ENCODE measurements at regions not wholly inside any gene's neighbourhood (a gene's known extent, or its start where the extent isn't known, plus 50 kb on each side); places are given as distances from the start of the nearest gene placed in this dataset.
A peak's percentile ranks its signal among the peaks of the same experiment; 100 is the strongest.

GRCh38 chrX:68937581-68937980 lies 108.8 kb downstream of the EFNB1 start:
- no peak overlapping the region for H2AFZ ChIP-seq (replicated peaks; ENCODE audit: low read length, poor library complexity)
- intact Hi-C loops (cut with micrococcal nuclease), result loop anchor here (10.0 kb wide), 1 partner anchor 103 kb away; no protein-coding TSS in a partner anchor
- no peak overlapping the region for H3K56ac ChIP-seq (ENCODE audit: extremely low read depth, insufficient read depth, low read length)
- 0 out of 2 replicates have a peak, but pooled peaks cover 3% of the 10 kb centered on the region for H3K4me1 ChIP-seq (ENCODE audit: control insufficient read depth, insufficient read depth, low read length)
- H2AK5ac ChIP-seq (ENCODE audit: low read depth, low read length), result no peak overlapping the region
- BruUV-seq (replicated peaks), result no TSS peak
- no peak overlapping the region for H3K9ac ChIP-seq (ENCODE audit: low read depth, low read length)
- H3K79me1 ChIP-seq (ENCODE audit: low read depth in 1 of 2, low read length in 2 of 2), result no peaks in the 10 kb centered on the region
- H2BK5ac ChIP-seq (ENCODE audit: low read depth, low read length, poor library complexity, severe bottlenecking), result peak overlapping the region; percentile 10
- H2BK15ac ChIP-seq (ENCODE audit: low read depth, low read length), result no peak overlapping the region
- ATAC-seq (ENCODE audit: low read depth) (no peak), DNase-seq (no peak)
- H4K5ac ChIP-seq (ENCODE audit: low read depth, low read length), result no peak overlapping the region
- H3K14ac ChIP-seq (replicated peaks; ENCODE audit: low read depth, low read length), result no peak overlapping the region
- H3K23ac ChIP-seq (ENCODE audit: low read depth, low read length), result no peak overlapping the region
- WGBS, 2 experiments (ENCODE audit: extremely low coverage in 2 of 2, insufficient read length in 1 of 2), result 90 to 100% methylated on average over 1 to 2 of the region's 2 CpGs
- ChIA-PET CTCF (interaction anchor here (1.0 kb wide), 1 partner anchor 9 kb away, joined by 4 read pairs; no protein-coding TSS in a partner anchor), POLR2A (ENCODE audit: unreplicated experiment) (no interaction called here)
- H3K9me3 ChIP-seq (ENCODE audit: control insufficient read depth, insufficient read depth, low read length), result no peaks in the 10 kb centered on the region
- no peak overlapping the region for H3K27ac ChIP-seq (ENCODE audit: insufficient read depth, low read length)
- H4K8ac ChIP-seq (ENCODE audit: low read depth in 2 of 2, low read length in 2 of 2), result no peak overlapping the region
- no peak overlapping the region for H2BK20ac ChIP-seq (ENCODE audit: low read depth, low read length)
- no peak overlapping the region for H3K4me2 ChIP-seq (ENCODE audit: low read depth, low read length)
- H4K20me1 ChIP-seq (ENCODE audit: insufficient read depth, low read length), result no peaks in the 10 kb centered on the region
- H2BK120ac ChIP-seq (ENCODE audit: low read depth, low read length), result no peak overlapping the region
- no peak overlapping the region for H3K4ac ChIP-seq (ENCODE audit: low read depth, low read length)
- H2AK9ac ChIP-seq (replicated peaks; ENCODE audit: low read depth, low read length, poor library complexity), result no peak overlapping the region
- dilution Hi-C loops (cut with HindIII; ENCODE audit: low sequenced_read_pairs, unreplicated experiment), result no loop called here
- no peak overlapping the region for H3K18ac ChIP-seq (ENCODE audit: low read depth, low read length)
- peaks cover 7% of the 10 kb centered on the region; the same call in 1 of the 2 replicates for H3K9me1 ChIP-seq (ENCODE audit: insufficient read depth, low read length)
- no peaks in the 10 kb centered on the region; the same call in 1 of the 2 replicates for H3K27me3 ChIP-seq (ENCODE audit: control insufficient read depth, insufficient read depth, low read length)
- in situ Hi-C loops (cut with MboI; ENCODE audit: low sequenced_read_pairs), result no loop called here
- H4K91ac ChIP-seq (ENCODE audit: insufficient read depth, low read depth, low read length), result no peak overlapping the region
- no peak overlapping the region for H3K4me3 ChIP-seq (ENCODE audit: insufficient read depth, low read depth, low read length)
- no peaks in the 10 kb centered on the region for H3K36me3 ChIP-seq (ENCODE audit: control insufficient read depth, insufficient read depth, low read length)
- TF ChIP-seq SMC3 (IDR thresholded peaks at IDR 0.05; ENCODE audit: low read depth, low read length) (no peak), RFX5 (IDR thresholded peaks at IDR 0.05; ENCODE audit: low read depth, low read length) (no peak), POLR2A (IDR thresholded peaks at IDR 0.05; ENCODE audit: low read depth, low read length) (no peak), CEBPB (IDR thresholded peaks at IDR 0.05; ENCODE audit: low read depth, low read length) (no peak), BHLHE40 (IDR thresholded peaks at IDR 0.05; ENCODE audit: low read depth, low read length) (no peak), RCOR1 (IDR thresholded peaks at IDR 0.05; ENCODE audit: insufficient replicate concordance, low read length) (no peak), NFE2L2 (IDR thresholded peaks at IDR 0.05; ENCODE audit: low read depth, low read length) (no peak), MXI1 (IDR thresholded peaks at IDR 0.05; ENCODE audit: borderline replicate concordance, low read depth, low read length) (no peak), ELK1 (IDR thresholded peaks at IDR 0.05; ENCODE audit: borderline replicate concordance, low read depth, low read length) (no peak), FOS (IDR thresholded peaks at IDR 0.05; ENCODE audit: low read depth, low read length) (no peak), MAZ (IDR thresholded peaks at IDR 0.05; ENCODE audit: borderline replicate concordance, low read depth, low read length) (no peak)
- TF ChIP-seq, protein P1, sequence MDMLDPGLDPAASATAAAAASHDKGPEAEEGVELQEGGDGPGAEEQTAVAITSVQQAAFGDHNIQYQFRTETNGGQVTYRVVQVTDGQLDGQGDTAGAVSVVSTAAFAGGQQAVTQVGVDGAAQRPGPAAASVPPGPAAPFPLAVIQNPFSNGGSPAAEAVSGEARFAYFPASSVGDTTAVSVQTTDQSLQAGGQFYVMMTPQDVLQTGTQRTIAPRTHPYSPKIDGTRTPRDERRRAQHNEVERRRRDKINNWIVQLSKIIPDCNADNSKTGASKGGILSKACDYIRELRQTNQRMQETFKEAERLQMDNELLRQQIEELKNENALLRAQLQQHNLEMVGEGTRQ (IDR thresholded peaks at IDR 0.05; ENCODE audit: low read depth, low read length), result no peak
- TF ChIP-seq, protein P2, sequence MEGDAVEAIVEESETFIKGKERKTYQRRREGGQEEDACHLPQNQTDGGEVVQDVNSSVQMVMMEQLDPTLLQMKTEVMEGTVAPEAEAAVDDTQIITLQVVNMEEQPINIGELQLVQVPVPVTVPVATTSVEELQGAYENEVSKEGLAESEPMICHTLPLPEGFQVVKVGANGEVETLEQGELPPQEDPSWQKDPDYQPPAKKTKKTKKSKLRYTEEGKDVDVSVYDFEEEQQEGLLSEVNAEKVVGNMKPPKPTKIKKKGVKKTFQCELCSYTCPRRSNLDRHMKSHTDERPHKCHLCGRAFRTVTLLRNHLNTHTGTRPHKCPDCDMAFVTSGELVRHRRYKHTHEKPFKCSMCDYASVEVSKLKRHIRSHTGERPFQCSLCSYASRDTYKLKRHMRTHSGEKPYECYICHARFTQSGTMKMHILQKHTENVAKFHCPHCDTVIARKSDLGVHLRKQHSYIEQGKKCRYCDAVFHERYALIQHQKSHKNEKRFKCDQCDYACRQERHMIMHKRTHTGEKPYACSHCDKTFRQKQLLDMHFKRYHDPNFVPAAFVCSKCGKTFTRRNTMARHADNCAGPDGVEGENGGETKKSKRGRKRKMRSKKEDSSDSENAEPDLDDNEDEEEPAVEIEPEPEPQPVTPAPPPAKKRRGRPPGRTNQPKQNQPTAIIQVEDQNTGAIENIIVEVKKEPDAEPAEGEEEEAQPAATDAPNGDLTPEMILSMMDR (conservative IDR thresholded peaks at IDR 0.05; ENCODE audit: low read depth, low read length), result no peak

All from IMR-90 (cell line).